ENCODE measurements at regions not wholly inside any gene's neighbourhood (a gene's known extent, or its start where the extent isn't known, plus 50 kb on each side); places are given as distances from the start of the nearest gene placed in this dataset.
"Not testable (repeated sequence)": the region's sequence is repeated elsewhere in the genome, so short reads cannot be mapped to it uniquely, and the experiment has no call there.

- TF ChIP-seq CTCF, EZH2, EZH2phosphoT487 (IDR thresholded peaks at IDR 0.05): not testable (repeated sequence)
These were observed 128.8 kb upstream of the NIPBL start for GRCh38 chr5:36747794-36748193.
